EH (cell line): ENCODE measurements at regions not wholly inside any gene's neighbourhood (a gene's known extent, or its start where the extent isn't known, plus 50 kb on each side); places are given as distances from the start of the nearest gene placed in this dataset.
A peak's percentile ranks its signal among the peaks of the same experiment; 100 is the strongest.
"Not testable (repeated sequence)": the region's sequence is repeated elsewhere in the genome, so short reads cannot be mapped to it uniquely, and the experiment has no call there.

Experiments used
- DNase-seq: peaks from one replicate; pipeline ENCODE4 v3.0.0-alpha.2; 2015; ENCODE audit warnings: low read depth

DNA sequence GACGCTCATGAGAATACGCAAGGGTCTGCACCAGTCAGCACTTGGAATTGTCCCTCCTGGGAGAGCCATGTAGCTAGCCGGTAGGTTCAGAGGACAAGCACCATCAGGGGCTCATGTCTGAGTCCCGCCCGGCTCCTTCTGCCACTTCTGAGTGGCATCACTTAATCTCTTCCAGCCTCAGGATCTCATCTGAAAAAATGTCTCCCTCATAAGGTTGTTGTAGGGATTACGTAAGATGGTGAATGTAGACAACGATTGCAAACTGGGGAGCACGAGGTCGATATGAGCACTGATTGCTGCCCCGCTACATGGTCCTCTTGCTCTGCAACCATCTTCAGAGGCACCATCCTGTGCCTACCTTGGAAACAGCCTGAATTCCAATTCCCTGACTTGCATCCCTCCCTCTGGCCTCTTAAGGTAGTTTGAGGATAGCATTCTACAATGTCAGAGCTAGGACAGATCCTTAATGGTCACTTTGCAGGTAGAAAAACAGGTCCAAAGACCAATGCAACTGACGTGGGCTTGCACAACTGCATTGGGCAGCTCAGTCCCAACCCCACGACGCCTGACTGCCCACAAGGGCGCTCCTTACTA lies 115.8 kb upstream of the TMEM45B start:
- DNase-seq, result peak; percentile 2

DNA sequence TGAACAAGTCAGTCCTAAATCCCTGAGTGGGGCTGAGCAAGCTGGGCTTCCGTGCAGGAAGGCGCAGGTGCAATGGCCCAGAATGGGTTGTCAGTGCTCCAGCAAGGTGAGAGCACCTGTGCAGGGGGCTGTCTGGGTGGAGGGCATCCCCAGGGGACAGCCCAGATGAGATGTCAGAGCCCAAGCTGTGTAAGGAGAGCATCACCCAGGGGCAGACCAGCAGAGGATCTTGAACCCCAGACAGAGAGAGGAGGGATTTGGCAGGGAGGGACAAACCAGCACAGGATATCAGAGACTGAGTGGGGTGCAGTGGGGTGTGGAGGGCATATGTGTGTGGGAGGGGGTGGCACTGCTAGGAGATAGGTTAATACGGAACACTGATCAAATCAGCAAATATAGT lies 114.9 kb upstream of the TMEM45B start:
- no peak for DNase-seq

DNA sequence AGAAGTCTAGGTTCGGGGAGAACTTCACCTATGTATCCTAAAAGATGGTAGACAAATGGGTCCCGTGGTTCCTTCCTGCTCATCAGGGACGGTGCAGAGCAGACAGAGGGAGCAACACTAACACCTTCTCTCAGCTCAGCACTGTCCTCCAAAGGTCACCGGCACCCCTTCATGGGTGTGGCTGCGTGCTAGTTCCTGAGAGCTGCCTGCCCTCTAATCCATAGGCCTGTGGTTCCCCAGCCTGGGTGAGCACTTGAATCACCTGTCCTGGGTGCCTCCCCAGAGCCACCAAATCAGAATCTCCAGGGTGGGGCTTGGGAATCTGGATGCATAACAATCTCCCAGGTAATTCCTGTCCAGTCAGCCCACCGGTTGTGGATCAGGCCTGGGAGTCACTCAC lies 113.9 kb upstream of the TMEM45B start:
- DNase-seq, result no peak

- no peak for DNase-seq
These were observed 112.9 kb upstream of the TMEM45B start for GRCh38 chr11:129702410-129703398.

GRCh38 chr11:129703846-129704245 lies 111.8 kb upstream of the TMEM45B start:
- peak; percentile 7 for DNase-seq

- no peak for DNase-seq
These were observed 110.8 kb upstream of the TMEM45B start for GRCh38 chr11:129704831-129705230.

- DNase-seq, result no peak
These were observed 110.3 kb upstream of the TMEM45B start for GRCh38 chr11:129705341-129705740.

- DNase-seq, result no peak
These were observed 109.7 kb upstream of the TMEM45B start for GRCh38 chr11:129705933-129706332.

GRCh38 chr11:129709801-129710398 lies 105.7 kb upstream of the TMEM45B start:
- no peak for DNase-seq

DNA sequence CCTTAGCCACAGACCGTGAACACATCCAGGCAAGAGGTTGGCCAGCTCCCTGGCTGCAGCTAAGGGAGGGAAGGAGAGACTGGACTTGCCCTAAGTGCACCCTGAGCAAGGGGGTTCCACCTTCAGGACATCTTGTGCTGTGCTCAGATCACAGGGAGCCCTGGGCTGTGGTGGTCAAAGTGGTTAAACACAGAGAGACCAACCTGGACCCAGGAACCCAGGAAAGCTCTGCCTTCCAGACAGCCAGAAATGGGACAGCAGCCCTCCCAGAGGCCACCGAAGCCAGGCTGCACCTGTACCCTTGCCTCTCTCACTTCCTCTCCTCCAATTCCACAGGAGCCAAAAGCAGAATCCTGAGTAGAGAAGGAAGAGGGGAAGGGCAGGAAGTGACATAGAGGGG lies 105.2 kb upstream of the TMEM45B start:
- no peak for DNase-seq

GRCh38 chr11:129711760-129712159 lies 103.9 kb upstream of the TMEM45B start:
- no peak for DNase-seq

- DNase-seq, result not testable (repeated sequence)
These were observed 103.0 kb upstream of the TMEM45B start for GRCh38 chr11:129712486-129713240.

DNA sequence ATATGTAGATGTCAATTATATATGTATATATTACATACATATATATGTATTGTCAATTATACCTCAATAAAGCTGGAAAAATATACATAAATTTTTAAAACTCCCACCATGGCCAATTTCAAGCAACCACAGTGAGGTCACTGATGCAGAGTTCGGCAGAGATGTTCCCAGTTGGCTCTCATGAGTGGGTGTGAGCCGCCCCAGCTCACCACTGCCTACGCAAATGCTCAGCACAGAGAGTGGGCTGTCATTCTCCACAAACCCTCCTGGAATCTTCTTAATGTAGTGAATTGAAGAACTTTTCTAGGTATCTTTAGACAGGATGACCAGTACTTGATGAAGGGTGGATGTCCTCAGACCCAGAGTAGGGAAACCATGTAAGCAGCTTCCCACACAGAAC lies 96.6 kb upstream of the TMEM45B start:
- no peak for DNase-seq

- no peak for DNase-seq
These were observed 95.5 kb upstream of the TMEM45B start for GRCh38 chr11:129720156-129720555.

- DNase-seq, result no peak
These were observed 94.7 kb upstream of the TMEM45B start for GRCh38 chr11:129720994-129721393.

GRCh38 chr11:129721685-129722084 lies 94.0 kb upstream of the TMEM45B start:
- DNase-seq, result no peak

DNA sequence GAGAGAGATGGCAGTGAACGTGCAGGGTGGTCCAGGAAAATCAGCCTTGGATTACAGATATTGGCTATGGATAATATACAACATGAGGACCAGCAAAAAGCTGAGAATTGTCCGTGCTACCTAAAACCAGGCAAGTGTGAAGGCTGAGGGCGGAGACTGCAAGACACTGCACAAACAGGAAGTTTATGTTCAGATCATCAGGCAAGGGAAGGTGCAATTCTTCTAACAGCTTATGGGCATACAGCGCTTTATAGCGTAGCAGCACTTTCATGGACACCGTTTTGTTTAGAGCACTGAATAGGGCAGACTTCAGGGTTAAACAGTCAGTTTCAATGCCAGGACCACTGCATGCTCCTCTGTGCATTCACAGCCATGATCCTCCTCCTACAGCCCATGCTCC lies 93.1 kb upstream of the TMEM45B start:
- DNase-seq, result no peak

- no peak for DNase-seq
These were observed 92.4 kb upstream of the TMEM45B start for GRCh38 chr11:129723146-129723760.

GRCh38 chr11:129723761-129724162 lies 91.9 kb upstream of the TMEM45B start:
- DNase-seq, result no peak

DNA sequence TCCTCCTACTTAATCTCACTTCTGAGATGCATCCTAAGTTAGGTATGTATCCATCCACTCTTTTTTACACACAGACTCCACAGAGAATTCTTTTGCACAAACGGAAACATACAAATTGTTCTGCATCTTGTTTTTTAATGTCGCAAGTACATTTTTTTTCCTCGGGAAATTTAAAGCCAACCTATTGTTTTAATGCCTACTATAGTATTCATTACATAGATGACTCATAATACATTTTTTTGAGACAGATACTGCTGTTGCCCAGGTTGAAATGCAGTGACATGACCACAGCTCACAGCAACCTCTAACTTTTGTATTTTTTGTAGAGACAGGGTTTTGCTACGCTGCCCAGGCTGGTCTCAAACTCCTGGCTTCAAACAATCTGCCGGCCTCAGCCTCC lies 90.8 kb upstream of the TMEM45B start:
- DNase-seq, result no peak

- no peak for DNase-seq
These were observed 89.5 kb upstream of the TMEM45B start for GRCh38 chr11:129726179-129726578.

DNA sequence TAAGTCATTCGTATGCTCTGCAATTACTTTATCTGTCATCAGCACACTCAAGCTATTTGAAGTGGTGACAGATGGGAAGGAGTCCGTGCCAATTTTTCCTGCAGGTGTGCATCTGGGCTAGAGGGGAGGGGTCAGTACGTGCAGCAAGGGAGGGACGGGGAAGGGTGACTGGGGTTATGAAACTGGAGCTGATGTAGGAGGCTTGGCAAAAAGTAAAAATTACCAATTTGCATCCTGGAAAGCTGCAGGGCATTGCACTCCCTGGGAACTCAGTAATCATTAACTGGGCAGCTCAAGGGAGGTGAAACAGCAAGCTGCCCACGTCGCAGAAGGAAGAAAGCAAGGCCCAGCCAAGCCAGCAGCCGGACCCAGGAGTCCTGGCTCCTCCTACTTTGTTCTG lies 87.1 kb upstream of the TMEM45B start:
- DNase-seq, result no peak
